Gastrocnemius medialis (tissue), 4 donors: ENCODE measurements at regions not wholly inside any gene's neighbourhood (a gene's known extent, or its start where the extent isn't known, plus 50 kb on each side); places are given as distances from the start of the nearest gene placed in this dataset.

Experiments used
- CTCF ChIP-seq, 5 experiments: fragments of 450-650 bp in 3 of 5; fragments of 200-600 bp in 2 of 5; sonication (generic) in 2 of 5; IDR thresholded peaks in 4 of 5; conservative IDR thresholded peaks in 1 of 5; 1 replicate in 4 of 5; 2 replicates in 1 of 5; pipeline ENCODE4 v1.5.1; 2016 to 2019; ENCODE audit warnings: antibody characterized with exemption in 5 of 5, mild to moderate bottlenecking in 3 of 5, moderate library complexity in 3 of 5
- POLR2A ChIP-seq, 2 donors: fragments of 450-650 bp; IDR thresholded peaks; one replicate each; pipeline ENCODE4 v1.6.1; 2017; ENCODE audit warnings: antibody characterized with exemption in 2 of 2, mild to moderate bottlenecking in 2 of 2, moderate library complexity in 2 of 2

- TF ChIP-seq CTCF (IDR thresholded peaks at IDR 0.05 in 4 of 5, conservative IDR thresholded peaks at IDR 0.05 in 1 of 5) (no peak), POLR2A (IDR thresholded peaks at IDR 0.05) (no peak)
Measured at GRCh38 chr18:22684268-22684667, 248.9 kb upstream of the RBBP8 start.
